ENCODE measurements at regions not wholly inside any gene's neighbourhood (a gene's known extent, or its start where the extent isn't known, plus 50 kb on each side); places are given as distances from the start of the nearest gene placed in this dataset.

DNA sequence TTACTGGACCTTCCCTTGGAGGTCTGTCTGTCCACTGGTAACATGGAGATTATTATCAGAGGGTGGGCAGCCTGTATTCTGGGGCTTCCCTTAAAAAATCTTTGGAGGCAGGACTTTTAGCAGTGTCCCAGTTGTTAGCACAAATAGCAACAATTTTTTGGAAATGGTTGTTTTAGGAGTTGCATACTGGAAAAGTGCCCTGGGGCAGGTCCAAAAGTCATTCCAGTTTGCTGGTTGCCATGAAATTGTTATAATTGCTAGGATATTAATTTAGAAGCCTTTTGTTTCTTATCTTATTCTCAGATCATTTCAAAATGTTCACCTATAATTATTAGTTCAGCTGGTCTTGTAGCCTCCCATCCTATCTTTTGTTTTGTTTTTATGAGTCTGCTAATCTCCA is 71.0 kb downstream of the PTGS2 start:
- POLR2A ChIA-PET = no interaction called here
- no peaks in the 10 kb centered on the region for H3K27me3 Mint-ChIP-seq (ENCODE audit: insufficient read depth, unreplicated experiment)
- intact Hi-C loops (cut with micrococcal nuclease; ENCODE audit: unreplicated experiment) = no loop called here

GRCh38 chr1:186605762-186606350 is 74.4 kb downstream of the PTGS2 start:
- Mint-ChIP-seq H3K36me3 (ENCODE audit: insufficient read depth, unreplicated experiment) (no peaks in the 10 kb centered on the region), H3K9me3 (ENCODE audit: unreplicated experiment) (peaks cover 38% of the 10 kb centered on the region), H3K27ac (ENCODE audit: unreplicated experiment) (peak overlapping the region; percentile 43), H3K4me1 (ENCODE audit: low read depth, unreplicated experiment) (peaks cover 9% of the 10 kb centered on the region), H3K27me3 (ENCODE audit: insufficient read depth, unreplicated experiment) (no peaks in the 10 kb centered on the region), H3K4me3 (ENCODE audit: unreplicated experiment) (no peak overlapping the region)
- TF ChIP-seq, protein P1, sequence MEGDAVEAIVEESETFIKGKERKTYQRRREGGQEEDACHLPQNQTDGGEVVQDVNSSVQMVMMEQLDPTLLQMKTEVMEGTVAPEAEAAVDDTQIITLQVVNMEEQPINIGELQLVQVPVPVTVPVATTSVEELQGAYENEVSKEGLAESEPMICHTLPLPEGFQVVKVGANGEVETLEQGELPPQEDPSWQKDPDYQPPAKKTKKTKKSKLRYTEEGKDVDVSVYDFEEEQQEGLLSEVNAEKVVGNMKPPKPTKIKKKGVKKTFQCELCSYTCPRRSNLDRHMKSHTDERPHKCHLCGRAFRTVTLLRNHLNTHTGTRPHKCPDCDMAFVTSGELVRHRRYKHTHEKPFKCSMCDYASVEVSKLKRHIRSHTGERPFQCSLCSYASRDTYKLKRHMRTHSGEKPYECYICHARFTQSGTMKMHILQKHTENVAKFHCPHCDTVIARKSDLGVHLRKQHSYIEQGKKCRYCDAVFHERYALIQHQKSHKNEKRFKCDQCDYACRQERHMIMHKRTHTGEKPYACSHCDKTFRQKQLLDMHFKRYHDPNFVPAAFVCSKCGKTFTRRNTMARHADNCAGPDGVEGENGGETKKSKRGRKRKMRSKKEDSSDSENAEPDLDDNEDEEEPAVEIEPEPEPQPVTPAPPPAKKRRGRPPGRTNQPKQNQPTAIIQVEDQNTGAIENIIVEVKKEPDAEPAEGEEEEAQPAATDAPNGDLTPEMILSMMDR (IDR thresholded peaks at IDR 0.05; ENCODE audit: insufficient read depth in 1 of 2, low read depth in 1 of 2, low read length in 1 of 2, severe bottlenecking in 1 of 2, unreplicated experiment in 1 of 2) = peak; percentile 70 to 71
- CTCF ChIA-PET = interaction anchor here (0.6 to 2.1 kb wide), 7 partner anchors 75 to 231 kb away, joined by 3 to 15 read pairs (median 5); partner anchors contain the start of genes ODR4, PTGS2 and TPR
- Histone ChIP-seq H3K36me3 (ENCODE audit: control insufficient read depth, insufficient read depth, low read length) (no peaks in the 10 kb centered on the region), H3K27me3 (replicated peaks; ENCODE audit: control insufficient read depth, insufficient read depth, low read length) (no peaks in the 10 kb centered on the region), H3K9me3 (peaks cover 6% of the 10 kb centered on the region; the same call in 1 of the 2 replicates), H3K4me1 (peaks cover 16% of the 10 kb centered on the region), H3K4me3 (ENCODE audit: low read depth, low read length) (no peak overlapping the region)
- peak; percentile 70 to 72 for DNase-seq
- intact Hi-C loops (cut with micrococcal nuclease; ENCODE audit: unreplicated experiment) = loop anchor here (1.0 to 2.0 kb wide), 6 partner anchors 74 to 380 kb away; partner anchors contain the start of gene PTGS2
- no TSS peak for BruUV-seq (replicated peaks)
- POLR2A ChIA-PET = no interaction called here

More for the DNA sequence above, 71.0 kb downstream of the PTGS2 start:
- TF ChIP-seq, protein P1 (IDR thresholded peaks at IDR 0.05; ENCODE audit: insufficient read depth in 1 of 2, low read depth in 1 of 2, low read length in 1 of 2, severe bottlenecking in 1 of 2, unreplicated experiment in 1 of 2) = no peak
- CTCF ChIA-PET = no interaction called here
- no peaks in the 10 kb centered on the region for H3K36me3 ChIP-seq (ENCODE audit: control insufficient read depth, insufficient read depth, low read length)
- Mint-ChIP-seq H3K27ac (ENCODE audit: unreplicated experiment) (no peak overlapping the region), H3K4me1 (ENCODE audit: low read depth, unreplicated experiment) (peaks cover 9% of the 10 kb centered on the region), H3K36me3 (ENCODE audit: insufficient read depth, unreplicated experiment) (no peaks in the 10 kb centered on the region), H3K9me3 (ENCODE audit: unreplicated experiment) (peaks cover 20% of the 10 kb centered on the region), H3K4me3 (ENCODE audit: unreplicated experiment) (no peak overlapping the region)
- DNase-seq = no peak
- no peak overlapping the region for H3K4me3 ChIP-seq (ENCODE audit: low read depth, low read length)
- no TSS peak for BruUV-seq (replicated peaks)
- H3K27me3 ChIP-seq (replicated peaks; ENCODE audit: control insufficient read depth, insufficient read depth, low read length) = no peaks in the 10 kb centered on the region
- H3K4me1 ChIP-seq = peaks cover 16% of the 10 kb centered on the region
- no peaks in the 10 kb centered on the region; the same call in 1 of the 2 replicates for H3K9me3 ChIP-seq

- TF ChIP-seq, protein P1 (IDR thresholded peaks at IDR 0.05; ENCODE audit: insufficient read depth in 1 of 2, low read depth in 1 of 2, low read length in 1 of 2, severe bottlenecking in 1 of 2, unreplicated experiment in 1 of 2) = no peak
- Histone ChIP-seq H3K4me1 (no peaks in the 10 kb centered on the region), H3K4me3 (ENCODE audit: low read depth, low read length) (no peak overlapping the region), H3K9me3 (peaks cover 7% of the 10 kb centered on the region; the same call in 1 of the 2 replicates), H3K27me3 (replicated peaks; ENCODE audit: control insufficient read depth, insufficient read depth, low read length) (no peaks in the 10 kb centered on the region), H3K36me3 (ENCODE audit: control insufficient read depth, insufficient read depth, low read length) (no peaks in the 10 kb centered on the region)
- intact Hi-C loops (cut with micrococcal nuclease; ENCODE audit: unreplicated experiment) = no loop called here
- CTCF ChIA-PET = no interaction called here
- Mint-ChIP-seq H3K9me3 (ENCODE audit: unreplicated experiment) (peaks cover 44% of the 10 kb centered on the region), H3K36me3 (ENCODE audit: insufficient read depth, unreplicated experiment) (no peaks in the 10 kb centered on the region), H3K4me1 (ENCODE audit: low read depth, unreplicated experiment) (no peaks in the 10 kb centered on the region), H3K27me3 (ENCODE audit: insufficient read depth, unreplicated experiment) (no peaks in the 10 kb centered on the region), H3K4me3 (ENCODE audit: unreplicated experiment) (no peak overlapping the region), H3K27ac (ENCODE audit: unreplicated experiment) (no peak overlapping the region)
- POLR2A ChIA-PET = no interaction called here
- DNase-seq = no peak
- BruUV-seq (replicated peaks) = no TSS peak
These were observed 84.3 kb downstream of the PTGS2 start for GRCh38 chr1:186595969-186596368.

Measured in Caco-2 (cell line).